ENCODE measurements at regions not wholly inside any gene's neighbourhood (a gene's known extent, or its start where the extent isn't known, plus 50 kb on each side); places are given as distances from the start of the nearest gene placed in this dataset.

DNA sequence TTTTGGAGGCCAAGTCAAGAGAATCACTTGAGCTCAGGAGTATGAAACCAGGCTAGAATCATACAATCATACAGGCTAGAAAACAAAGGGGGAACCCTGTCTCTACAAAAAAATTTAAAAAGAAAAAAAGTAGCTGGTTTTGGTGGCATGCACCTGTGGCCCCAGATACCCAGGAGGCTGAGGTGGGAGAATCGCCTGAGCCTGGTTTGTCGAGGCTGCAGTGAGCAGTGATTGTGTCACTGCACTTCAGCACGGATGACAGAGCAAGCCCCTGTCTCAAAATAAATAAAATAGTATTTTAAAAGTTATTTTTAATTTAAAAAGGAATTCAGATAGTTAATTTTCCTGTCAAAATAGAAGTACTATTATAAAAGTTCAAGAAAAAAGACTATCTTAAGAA, 369.1 kb upstream of the SLITRK5 start (continued):
- no peak for TF ChIP-seq NPAS2 (CRISPR knock-in tag; IDR thresholded peaks at IDR 0.05; ENCODE audit: borderline replicate concordance)
- TF ChIP-seq HOXB5 (CRISPR knock-in tag; IDR thresholded peaks at IDR 0.05) = no peak
- no peak for TF ChIP-seq EHMT2 (IDR thresholded peaks at IDR 0.05; ENCODE audit: low read depth)

DNA sequence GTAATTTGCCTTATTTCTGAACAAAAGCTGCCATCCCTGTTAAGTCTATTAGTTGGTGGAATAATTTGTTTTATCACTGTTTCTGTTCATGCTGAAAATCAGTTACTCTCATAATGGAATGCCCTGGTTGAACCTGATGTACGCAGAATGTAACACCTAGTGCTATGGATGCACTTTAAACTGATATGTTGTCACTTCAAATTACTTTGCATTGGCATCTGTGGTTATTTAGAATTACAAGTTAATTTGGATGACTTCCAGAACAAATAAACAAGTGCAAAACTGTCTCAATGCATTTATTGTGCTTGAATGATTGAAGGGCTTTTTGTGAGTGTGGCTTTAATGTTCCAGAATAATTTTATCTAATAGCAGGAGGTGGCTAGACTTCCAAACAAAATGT, 368.2 kb upstream of the SLITRK5 start:
- no peak for TF ChIP-seq BHLHE40 (IDR thresholded peaks at IDR 0.05; ENCODE audit: low read depth, low read length)
- TF ChIP-seq REST (IDR thresholded peaks at IDR 0.05) = no peak
- no peak for TF ChIP-seq SREBF2 (IDR thresholded peaks at IDR 0.05)
- TF ChIP-seq JUN (IDR thresholded peaks at IDR 0.05) = no peak
- no peak for TF ChIP-seq ZSCAN20 (CRISPR knock-in tag; IDR thresholded peaks at IDR 0.05)
- TF ChIP-seq, protein P1, sequence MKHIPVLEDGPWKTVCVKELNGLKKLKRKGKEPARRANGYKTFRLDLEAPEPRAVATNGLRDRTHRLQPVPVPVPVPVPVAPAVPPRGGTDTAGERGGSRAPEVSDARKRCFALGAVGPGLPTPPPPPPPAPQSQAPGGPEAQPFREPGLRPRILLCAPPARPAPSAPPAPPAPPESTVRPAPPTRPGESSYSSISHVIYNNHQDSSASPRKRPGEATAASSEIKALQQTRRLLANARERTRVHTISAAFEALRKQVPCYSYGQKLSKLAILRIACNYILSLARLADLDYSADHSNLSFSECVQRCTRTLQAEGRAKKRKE (CRISPR knock-in tag; IDR thresholded peaks at IDR 0.05; ENCODE audit: low read depth) = no peak
- TF ChIP-seq HEYL (CRISPR knock-in tag; IDR thresholded peaks at IDR 0.05) = no peak
- no peak for TF ChIP-seq JUNB (IDR thresholded peaks at IDR 0.05)
- Histone ChIP-seq H3K27ac (no peak overlapping the region), H3K4me1 (no peaks in the 10 kb centered on the region), H3K9me3 (no peaks in the 10 kb centered on the region), H3K4me3 (no peak overlapping the region), H3K4me2 (no peak overlapping the region)
- WGBS (ENCODE audit: missing lambda C conversion rate) = 41% methylated on average over 1 of the region's 1 CpG
- ATAC-seq = no peak
- ChIA-PET CTCF (no interaction called here), POLR2A (no interaction called here)
- FAIRE-seq = no peak
- no peak for DNase-seq (ENCODE audit: low read depth in 1 of 2, low spot score in 1 of 2)

- Histone ChIP-seq H3K27ac (no peak overlapping the region), H3K4me1 (no peaks in the 10 kb centered on the region), H3K4me2 (no peak overlapping the region), H3K4me3 (no peak overlapping the region), H3K9me3 (no peaks in the 10 kb centered on the region)
- FAIRE-seq (no peak), ATAC-seq (no peak), DNase-seq (ENCODE audit: low read depth in 1 of 2, low spot score in 1 of 2) (no peak)
- POLR2A ChIA-PET = no interaction called here
- CTCF ChIA-PET = no interaction called here
- WGBS (ENCODE audit: missing lambda C conversion rate) = 26% methylated on average over 2 of the region's 2 CpGs
- TF ChIP-seq MAX (IDR thresholded peaks at IDR 0.05) (no peak), CTCF (IDR thresholded peaks at IDR 0.05) (no peak), JUNB (IDR thresholded peaks at IDR 0.05) (no peak), HOXB5 (CRISPR knock-in tag; IDR thresholded peaks at IDR 0.05) (no peak), TP53 (CRISPR knock-in tag; IDR thresholded peaks at IDR 0.05) (no peak), ZC3H11A (IDR thresholded peaks at IDR 0.05) (no peak), ZFP36 (IDR thresholded peaks at IDR 0.05; ENCODE audit: borderline replicate concordance, partially characterized antibody) (no peak), POLR2A (IDR thresholded peaks at IDR 0.05; ENCODE audit: low read length) (no peak), CHD2 (IDR thresholded peaks at IDR 0.05; ENCODE audit: low read length, partially characterized antibody) (no peak), CBX8 (IDR thresholded peaks at IDR 0.05) (no peak), USF2 (IDR thresholded peaks at IDR 0.05) (no peak), KDM5A (IDR thresholded peaks at IDR 0.05) (no peak), FOXS1 (CRISPR knock-in tag; IDR thresholded peaks at IDR 0.05) (no peak), REST (IDR thresholded peaks at IDR 0.05) (no peak), MYC (IDR thresholded peaks at IDR 0.05; ENCODE audit: borderline replicate concordance, low read length) (no peak), NFE2L2 (conservative IDR thresholded peaks at IDR 0.05; ENCODE audit: low read length) (no peak), TFCP2L1 (CRISPR knock-in tag; IDR thresholded peaks at IDR 0.05) (no peak)
- TF ChIP-seq, protein P2, sequence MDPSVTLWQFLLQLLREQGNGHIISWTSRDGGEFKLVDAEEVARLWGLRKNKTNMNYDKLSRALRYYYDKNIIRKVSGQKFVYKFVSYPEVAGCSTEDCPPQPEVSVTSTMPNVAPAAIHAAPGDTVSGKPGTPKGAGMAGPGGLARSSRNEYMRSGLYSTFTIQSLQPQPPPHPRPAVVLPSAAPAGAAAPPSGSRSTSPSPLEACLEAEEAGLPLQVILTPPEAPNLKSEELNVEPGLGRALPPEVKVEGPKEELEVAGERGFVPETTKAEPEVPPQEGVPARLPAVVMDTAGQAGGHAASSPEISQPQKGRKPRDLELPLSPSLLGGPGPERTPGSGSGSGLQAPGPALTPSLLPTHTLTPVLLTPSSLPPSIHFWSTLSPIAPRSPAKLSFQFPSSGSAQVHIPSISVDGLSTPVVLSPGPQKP (IDR thresholded peaks at IDR 0.05; ENCODE audit: low read depth, low read length) = no peak
These were observed 360.0 kb upstream of the SLITRK5 start for GRCh38 chr13:87311165-87311564.
